Stimulated activated CD8-positive, alpha-beta memory T cell treated with anti-CD3 and anti-CD28 coated beads, Interleukin-15, amount 100 ng/mL, for 48 hours (primary cell): ENCODE measurements at regions not wholly inside any gene's neighbourhood (a gene's known extent, or its start where the extent isn't known, plus 50 kb on each side); places are given as distances from the start of the nearest gene placed in this dataset.

ENCODE experiments used
- DNase-seq, 2 donors: peaks; one replicate each; pipeline ENCODE4 v3.0.0-alpha.2; 2020; ENCODE audit warnings: low read depth in 2 of 2

DNA sequence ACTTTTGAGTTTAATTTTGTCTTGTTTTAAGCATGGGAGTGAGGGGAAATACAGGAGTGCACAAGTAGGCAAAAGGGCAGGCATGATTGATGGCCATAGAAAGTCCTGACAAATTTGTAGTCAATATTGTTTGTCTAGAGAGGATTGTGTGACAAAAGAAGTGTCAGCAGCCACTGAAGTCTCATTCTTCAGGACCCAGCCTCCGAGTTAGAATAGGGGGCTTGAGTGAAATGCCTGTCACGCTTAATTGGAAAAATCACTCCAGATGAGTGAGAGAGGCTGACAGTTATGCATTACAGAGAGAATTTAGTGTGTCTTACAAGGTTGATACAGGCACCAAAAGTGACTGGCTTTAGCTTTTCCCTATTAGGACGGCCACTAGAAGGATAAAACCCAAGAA lies 81.9 kb upstream of the RPS23 start:
- no peak for DNase-seq

DNA sequence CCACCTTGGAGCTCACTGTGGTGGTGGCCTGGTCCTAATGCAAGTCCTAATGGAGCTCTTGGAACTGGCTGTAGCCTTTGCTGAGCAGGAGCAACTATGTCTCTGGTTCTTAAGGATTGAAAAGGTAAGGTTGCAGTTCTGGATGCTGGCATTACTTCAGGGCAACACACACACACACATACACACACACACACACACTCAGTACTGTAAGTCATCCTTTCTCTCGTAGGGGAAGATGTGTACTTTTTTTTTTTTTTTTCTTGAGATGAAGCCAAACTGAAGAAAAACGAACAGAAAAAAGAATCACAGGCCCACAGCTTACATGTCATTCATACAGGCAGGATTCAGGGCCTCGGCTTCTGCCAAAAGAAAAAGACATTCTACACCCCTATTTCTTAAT lies 81.1 kb upstream of the RPS23 start:
- DNase-seq = no peak

DNA sequence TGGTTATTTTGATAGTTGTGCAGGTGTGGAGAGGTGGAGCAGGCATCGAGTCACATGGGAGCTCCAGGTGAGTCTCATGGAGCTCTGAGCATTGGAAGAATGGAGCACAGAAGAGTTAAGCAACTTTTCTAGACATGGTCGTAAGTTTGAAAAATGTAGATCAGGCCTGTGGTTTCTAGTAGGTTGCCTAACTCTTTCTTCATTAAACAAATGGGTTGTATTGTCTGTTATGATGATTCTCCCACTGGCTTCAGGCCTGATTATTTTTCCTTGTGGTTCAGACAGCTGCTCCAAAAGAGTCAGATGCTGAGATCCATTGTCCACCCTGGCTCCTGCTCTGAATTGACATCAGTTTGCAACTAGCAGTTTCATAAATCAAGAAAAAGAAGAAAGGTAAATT lies 80.3 kb upstream of the RPS23 start:
- DNase-seq = no peak

DNA sequence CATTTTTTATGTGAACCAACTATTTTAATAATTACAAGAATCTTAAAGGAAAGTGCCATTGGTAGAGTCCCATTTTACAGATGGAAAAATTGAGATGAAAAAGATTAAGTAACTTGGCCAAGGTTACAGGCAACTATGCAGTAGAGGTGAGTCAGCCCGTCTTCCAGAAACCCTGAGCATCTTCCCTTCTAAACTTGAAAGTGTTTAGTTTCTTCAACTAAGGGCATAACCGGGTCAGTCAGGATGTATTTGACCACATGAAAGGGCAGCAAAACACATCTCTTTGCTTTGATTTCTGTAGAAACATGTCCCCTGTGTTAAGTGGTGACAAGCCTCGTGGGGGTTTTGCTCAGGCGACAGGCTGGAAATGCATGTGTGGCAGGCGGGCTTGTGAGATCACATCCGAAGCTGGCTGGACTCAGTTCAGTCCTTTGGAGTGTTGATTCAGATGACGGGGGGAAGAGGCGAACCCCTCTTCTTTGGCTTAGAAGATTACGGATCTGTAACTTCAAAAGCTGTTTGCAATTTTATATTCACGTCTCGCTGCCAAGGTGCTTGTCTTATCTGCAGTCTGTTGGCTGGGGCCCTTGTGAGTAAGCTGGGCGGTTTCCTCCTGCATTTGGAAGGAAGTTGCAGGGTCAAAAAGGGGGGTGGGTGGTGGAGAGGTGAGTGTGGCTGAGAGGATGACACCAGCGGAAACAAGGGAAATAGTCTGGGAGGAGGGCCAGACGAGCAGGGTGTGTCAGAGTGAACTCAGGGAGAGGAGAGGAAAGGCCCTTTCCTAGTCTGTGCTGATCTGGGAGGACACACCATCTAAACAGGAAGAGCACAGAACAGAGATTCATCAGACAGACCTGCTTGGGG lies 78.9 kb upstream of the RPS23 start:
- DNase-seq = peak; percentile 49 to 72

DNA sequence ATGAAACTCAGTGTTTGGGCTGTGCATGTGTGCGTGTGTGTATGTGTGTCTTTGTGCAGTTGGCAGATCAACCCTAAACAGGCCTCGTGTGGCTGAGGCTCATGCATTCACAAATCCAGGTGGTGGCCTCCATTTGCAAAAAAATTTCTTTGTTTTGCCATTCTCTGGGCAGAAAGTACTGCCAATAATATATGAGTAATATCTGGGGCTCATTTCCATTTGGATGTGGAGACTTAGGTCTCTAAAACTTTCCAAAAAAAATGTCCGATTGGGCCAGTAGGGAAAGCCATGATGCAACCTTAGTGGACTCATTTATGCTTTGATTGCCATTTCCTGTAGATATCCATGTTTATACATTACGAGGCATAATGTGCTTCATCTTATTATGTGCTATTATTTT lies 77.9 kb upstream of the RPS23 start:
- DNase-seq = no peak

DNA sequence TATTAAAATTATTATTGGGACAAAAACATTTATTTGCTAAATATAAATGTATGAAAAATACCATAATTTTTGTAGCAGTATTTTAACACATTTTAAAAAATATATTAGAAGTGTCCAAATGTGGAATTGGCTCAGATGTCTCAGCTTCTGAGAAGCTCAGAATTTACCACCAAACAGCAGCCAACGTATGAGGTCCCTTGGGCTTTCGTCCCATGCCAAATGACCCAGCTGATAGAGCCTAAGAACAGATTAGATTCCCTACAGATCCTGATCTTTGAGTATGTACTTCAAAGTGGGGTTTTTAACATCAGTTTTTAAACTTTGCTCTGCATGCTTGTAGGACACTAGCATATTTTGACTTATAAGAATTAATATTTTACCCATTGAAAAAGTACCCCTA lies 77.3 kb upstream of the RPS23 start:
- DNase-seq = no peak

DNA sequence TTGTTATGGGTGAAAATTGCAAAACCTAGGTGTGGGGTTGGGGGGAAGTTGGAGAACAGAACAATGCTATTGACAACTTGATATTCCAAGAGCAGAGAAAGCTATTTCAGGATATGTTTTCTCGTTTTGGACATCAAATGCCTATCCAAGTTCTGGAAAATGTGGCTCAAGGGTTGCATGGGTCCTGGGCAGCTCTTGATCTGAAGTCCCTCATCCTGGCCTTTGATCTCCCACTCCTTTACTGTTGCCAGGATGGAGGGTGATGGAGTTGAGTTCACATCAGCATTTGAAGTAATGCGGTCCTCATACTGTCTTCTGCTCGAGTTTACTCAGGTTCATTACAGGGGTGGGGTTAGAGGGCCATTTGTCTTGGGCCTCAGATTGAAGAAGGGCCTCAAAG lies 76.9 kb upstream of the RPS23 start:
- DNase-seq = no peak

DNA sequence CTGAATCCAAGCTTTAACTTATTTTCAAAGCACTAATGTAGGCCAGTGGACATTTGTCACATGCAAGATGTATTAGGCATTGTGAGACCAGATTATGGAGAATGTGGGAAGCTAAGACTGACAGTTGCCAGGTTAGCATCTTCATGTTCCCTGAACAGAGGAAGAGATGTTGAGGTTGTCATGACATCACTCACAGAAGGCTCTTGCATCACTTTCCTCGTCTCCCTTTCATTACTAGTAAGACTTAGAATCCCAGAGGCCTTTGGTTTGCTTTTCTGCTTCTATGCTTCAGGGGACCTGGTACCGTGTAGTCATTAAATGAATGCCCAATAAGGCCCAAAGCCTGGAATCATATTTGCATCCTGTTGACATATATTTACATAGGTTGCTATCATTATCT lies 76.4 kb upstream of the RPS23 start:
- no peak for DNase-seq

DNA sequence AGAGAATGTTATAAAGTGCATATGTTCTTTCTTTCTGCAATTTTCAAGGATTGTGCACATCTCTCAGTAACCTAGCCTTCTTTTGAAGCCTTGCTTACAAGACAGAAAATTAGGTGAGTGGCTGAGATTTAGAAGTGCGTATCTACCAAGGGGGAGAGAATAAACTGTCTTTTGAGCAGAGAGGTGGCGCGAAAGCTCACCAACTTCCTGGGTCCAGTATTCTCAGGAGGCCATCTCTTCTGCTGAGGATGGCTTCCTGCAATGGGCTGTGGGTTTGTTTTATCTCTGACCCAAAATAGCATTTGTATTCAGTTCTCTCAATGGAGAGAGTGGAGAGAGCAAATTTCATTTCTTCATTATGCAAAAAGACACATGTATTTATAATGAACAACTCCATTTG lies 75.4 kb upstream of the RPS23 start:
- DNase-seq = no peak

DNA sequence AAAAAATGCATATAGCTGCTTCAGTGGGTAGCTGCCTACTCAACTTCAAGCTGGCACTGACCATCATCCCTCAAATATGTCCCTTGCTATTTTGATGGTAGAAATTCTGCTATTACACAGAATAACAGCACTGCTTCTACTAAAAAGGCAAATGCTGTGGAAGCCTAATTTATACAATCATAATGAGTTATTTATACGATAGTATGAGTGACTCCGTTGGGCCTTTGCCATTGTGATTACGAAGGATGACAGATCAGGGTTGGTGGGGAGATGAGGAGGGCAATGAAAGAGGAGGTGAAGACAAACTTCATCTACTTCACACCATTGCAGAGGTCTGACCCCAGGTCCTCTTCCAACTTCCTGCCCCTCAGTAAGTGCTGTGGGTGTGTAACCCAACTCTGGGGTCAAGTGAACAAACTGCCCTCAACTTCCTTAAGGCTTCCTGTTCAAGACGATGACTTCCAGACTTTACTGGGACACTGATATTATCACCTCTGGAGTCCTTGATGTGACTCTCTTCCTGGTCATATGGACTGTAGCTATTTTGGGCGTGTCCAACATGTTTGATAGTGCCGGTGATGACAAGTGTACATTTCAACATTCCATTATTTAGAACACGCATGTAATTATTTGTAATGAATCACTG lies 74.1 kb upstream of the RPS23 start:
- DNase-seq = no peak

DNA sequence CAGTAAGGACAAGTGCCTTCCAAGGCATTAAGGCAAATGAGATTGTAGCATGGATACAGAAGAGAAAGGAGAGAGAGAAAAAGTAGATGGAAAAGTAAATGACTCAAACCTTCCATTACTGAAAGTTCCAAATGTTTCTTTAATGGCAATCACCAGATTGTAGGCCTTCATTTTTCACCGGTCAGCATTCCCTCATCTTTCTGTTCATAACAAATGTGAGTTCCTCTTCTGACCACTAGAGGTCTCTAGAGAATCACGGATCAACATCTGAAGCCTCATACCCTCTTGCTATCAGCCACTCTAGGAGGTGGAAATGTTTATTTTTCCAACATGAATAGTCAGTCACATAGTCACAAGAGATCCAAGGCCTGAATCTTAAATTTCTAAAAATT lies 73.6 kb upstream of the RPS23 start:
- no peak for DNase-seq

DNA sequence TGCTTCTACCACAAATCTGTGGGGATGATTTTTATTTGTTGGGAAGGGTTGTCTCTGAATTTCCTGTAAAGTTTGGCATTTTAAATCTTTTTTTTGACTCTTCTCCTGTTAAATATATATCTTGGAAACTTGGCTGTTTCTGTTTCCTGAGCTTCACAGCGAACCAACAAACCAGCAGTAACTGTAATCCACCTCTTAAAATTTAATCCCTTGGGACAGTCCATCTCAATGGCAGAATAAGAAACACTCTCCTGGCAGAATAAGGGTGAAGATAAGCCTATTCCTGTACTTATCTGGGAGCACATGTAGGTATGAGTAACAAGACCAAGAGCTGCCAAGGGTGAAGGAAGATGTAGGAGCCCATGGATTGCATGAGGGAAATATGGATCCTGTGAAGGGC lies 73.1 kb upstream of the RPS23 start:
- DNase-seq = no peak

DNA sequence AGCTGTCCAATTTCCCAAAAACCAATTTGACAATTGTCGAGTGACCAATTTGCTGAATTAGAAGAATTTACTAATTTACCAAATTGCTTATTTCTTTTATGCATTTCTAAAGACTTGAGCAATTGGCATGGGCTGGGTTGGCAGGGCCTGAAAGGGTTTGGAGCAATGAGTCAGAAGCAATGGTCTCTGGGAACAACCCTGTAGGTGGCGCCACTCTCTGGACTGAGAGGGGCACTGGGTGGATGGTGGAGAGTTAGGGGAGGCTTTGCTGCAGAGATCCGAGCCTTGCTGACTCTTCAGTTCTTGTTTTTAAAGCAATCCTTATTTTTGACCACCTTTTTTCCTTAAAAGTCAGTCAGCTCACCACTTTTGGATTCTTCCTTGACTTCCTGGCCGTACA lies 71.5 kb upstream of the RPS23 start:
- DNase-seq = peak in 1 of 2 donors; percentile 19

DNA sequence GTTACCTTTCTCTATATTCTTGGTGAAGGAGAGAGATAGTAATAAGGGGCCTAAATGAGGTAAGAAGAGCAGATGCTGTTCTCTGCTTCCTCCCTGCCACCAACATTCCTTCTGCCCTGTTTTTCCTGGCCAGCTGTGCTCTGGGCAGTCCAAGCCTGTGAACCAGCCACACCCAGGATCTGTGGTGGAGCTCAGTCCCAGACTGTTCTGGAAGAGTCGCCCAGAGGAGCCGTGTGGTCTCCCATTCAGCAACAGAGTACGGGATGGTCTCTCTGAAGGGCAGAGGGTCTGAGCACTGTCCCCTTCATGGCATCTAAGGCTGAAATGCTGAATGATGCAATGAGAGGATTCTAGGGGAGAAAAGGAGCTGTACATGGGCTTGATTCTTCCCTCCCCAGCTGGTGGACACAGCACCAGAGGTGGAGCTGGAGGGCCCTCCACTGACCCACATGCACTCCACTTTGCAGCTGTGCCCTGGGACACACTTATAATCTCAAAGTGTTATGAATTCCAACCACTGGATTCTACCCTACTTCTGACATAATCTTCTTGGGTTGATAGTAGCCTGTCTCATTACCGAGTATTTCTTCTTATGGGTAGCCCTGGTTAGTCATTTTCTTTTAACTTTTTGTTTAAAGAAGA lies 70.8 kb upstream of the RPS23 start:
- DNase-seq = no peak

DNA sequence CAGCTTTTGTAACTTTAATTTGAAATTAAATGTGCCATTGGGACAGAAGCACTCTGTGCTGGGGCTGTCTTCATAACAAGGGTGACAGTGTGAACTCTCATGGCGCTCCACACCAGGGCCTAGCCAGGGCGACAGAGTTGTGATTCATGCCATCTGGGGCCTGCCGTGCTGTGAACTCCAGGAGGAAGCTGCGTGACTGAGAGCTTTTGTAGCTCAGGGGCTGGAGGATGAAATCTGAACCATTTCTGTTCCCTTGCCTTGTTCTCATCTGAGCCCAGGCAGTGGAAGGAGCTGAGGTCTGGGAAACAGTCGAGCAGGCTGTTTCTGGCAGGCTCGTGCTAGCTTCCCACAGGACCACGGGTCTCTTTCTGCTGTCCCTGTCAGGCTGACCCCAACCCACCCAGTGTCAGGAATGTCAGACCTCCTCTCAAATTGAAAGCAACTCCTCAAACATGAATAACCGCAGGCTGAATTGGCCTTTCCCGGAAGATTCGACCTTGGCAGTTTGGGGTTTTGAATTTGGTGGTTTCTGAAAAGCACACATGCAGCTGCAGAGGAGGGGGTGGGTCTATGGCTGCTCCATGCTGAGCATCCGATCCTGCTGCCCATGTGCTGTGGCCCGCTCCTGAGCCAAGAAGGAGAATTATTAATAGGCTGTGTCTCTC lies 69.2 kb upstream of the RPS23 start:
- DNase-seq = no peak

DNA sequence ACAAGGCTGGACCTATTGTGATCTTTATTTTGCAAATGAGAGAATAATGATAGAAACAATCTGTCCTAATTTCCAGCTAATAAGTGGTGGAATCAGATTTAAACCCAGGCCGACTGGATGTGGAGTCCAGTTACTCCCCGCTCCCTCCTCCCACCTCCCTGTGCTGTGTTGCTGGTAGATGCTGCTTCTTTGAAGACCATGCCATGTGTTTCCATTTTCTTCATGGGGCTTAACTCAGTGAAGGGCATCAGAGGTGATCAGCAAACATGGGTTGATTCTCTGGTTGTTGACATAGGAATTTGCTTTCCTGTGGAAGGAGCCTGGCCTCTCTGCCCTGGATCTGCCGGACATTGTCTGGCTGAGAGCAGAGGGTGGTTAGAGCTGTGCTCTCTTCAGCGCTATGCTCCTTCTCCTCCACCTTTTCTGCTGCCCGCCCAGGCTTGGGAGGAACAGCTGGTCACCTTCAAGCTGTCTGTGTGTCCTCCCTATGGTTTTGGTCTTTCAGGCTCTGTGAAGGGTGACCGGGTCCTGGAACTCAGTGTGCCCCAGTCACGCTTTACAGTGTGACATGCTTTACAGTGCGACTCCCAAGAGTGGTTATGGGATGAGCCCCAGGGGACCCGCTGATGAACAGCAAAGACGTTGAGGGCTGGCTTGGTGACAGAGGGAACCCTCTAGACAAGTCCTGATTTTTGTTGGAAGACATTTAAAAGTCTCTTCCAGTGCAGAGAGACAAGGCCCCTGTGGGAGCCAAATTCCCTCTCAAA lies 68.4 kb upstream of the RPS23 start:
- DNase-seq = no peak

DNA sequence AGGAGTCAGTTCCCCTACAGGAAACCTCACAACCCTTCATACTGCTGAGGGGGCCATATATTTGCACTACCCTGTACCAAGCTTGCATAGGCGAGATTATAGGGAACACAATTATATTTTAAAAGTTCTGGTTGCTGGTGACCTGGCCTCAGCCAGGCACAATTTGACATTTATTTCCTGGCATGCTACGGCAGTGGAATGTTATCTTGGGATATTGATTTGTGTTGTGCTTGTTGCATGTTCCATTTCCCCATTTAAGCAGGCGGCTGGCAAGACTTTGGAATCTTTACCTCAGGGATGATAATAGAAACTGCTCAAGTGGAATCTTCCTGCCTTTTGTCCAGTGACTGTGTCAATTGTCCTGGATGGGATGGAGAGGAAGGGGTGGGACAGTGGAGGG lies 67.0 kb upstream of the RPS23 start:
- DNase-seq = no peak

DNA sequence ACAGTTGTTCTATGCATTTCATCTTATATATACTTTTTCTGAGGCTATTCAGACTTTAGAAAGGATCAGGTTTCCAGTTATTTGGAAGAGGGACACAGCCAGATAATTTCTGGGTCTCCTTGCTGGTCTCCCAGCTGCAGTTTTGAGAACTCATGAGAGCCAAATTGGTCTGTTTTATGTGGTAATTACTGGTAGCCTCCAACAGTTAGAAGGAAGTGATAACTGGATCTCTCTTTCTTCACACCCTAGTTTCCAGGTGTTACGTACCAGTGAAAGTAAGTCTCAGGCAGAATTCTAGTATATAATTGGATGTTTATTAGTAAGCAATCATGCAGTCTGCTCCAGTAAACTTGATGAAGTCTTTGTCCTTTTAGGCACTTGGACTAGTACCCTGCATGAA lies 63.2 kb upstream of the RPS23 start:
- DNase-seq = no peak

DNA sequence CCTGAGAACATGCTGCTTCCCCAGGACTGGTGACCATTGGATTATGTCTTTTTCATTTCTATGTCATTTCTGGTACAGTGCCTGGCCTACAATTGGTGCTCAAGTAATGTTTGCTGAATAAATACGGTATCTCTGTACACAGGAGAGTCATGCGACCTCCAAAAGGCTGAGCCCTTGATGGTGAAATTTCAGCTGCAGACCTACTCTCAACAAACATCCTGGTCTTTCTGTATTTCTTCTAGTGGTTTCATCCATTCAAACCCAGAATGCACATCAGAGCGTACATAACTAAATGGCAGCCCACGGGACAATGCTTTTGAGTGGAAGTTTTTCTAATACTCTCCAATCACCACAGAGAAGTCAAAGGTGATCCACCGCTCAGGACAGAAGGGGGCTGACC lies 62.6 kb upstream of the RPS23 start:
- DNase-seq = no peak

DNA sequence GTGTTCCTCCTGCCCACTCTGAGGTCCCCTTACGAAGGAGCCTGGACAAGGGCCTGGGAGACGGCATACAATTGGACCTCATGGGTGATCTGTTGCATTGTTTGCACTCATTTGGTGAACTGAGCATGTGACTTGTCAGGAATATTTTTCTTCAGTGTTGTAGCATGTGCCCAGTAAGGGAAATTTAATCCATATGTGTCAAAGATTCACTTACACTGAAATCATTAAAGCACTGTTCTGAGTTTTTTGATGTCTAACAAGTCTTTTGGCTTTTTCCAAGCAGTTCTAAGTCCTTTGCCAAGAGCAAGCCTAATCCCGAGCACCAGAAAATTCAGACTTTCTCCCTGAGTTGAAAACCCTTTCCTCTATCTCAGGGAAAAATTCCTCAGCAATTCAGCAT lies 61.6 kb upstream of the RPS23 start:
- no peak for DNase-seq

DNA sequence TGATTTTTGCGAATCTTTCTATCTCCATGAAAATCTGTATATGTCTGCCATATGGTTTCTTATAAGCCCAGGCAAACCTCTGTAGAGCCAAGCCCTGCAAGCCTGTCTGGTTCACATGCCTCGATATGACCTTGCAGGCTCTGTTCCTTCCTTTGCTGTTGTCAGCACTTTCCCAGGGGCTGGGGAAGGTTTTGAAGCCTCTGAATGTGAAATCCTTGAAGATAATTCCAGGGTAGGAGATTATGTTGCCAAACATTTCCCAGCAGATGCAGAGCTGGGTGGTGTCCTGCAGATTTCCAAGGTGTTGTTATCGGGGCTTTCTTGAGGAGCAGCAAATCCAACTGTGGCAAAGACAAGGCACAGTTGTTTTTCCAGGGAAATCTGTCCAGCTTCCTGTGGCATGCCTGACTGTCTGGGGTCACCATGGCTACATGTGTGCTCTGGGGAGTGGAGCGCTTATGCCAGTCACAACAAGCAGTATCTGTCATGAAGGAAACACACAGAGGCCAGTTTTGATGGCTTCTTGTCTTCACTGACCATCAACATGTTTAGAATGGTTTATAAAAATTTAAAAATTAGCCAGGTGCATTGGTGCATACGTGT lies 60.7 kb upstream of the RPS23 start:
- DNase-seq = no peak
